Kidney (tissue), 13 donors: ENCODE measurements at regions not wholly inside any gene's neighbourhood (a gene's known extent, or its start where the extent isn't known, plus 50 kb on each side); places are given as distances from the start of the nearest gene placed in this dataset.

Source experiments
- DNase-seq, 5 donors: peaks; one replicate each; pipeline ENCODE4 v3.0.0-alpha.2; 2013 to 2020
- FAIRE-seq: peaks from 2 replicates; lab custom pipeline; 2012; peaks lifted over from hg19 to GRCh38; lab: Jason Lieb, UNC
- H3K27ac ChIP-seq, 2 donors: one replicate each; pipeline ENCODE4 v1.7.0; 2013; ENCODE audit warnings: low read depth in 2 of 2, low read length in 2 of 2, inconsistent platforms in 1 of 2
- H3K27me3 ChIP-seq: one replicate; pipeline ENCODE4 v1.7.1; 2013; ENCODE audit warnings: low read length, inconsistent platforms; ENCODE audit not compliant: control insufficient read depth, insufficient read depth
- H3K36me3 ChIP-seq, 3 donors: one replicate each; pipeline versions ENCODE4 v1.7.0 to v1.7.1; 2013; ENCODE audit warnings: low read length in 3 of 3, control low read depth in 1 of 3, inconsistent platforms in 1 of 3; ENCODE audit not compliant: insufficient read depth in 3 of 3, control insufficient read depth in 2 of 3
- H3K4me1 ChIP-seq, 3 donors: one replicate each; pipeline versions ENCODE4 v1.7.0 to v1.7.1; 2013; ENCODE audit warnings: low read length in 3 of 3, inconsistent platforms in 1 of 3, low read depth in 1 of 3; ENCODE audit not compliant: control insufficient read depth in 2 of 3, insufficient read depth in 2 of 3
- H3K4me3 ChIP-seq, 3 donors: one replicate each; pipeline versions ENCODE4 v1.7.0 to v1.8.1; 2013; ENCODE audit warnings: low read length in 3 of 3, control low read depth in 1 of 3, inconsistent platforms in 1 of 3
- H3K9ac ChIP-seq, 3 donors: one replicate each; pipeline versions ENCODE4 v1.7.0 to v1.7.1; 2013; ENCODE audit warnings: low read length in 3 of 3, control low read depth in 1 of 3, inconsistent platforms in 1 of 3
- H3K9me3 ChIP-seq, 3 donors: one replicate each; pipeline versions ENCODE4 v1.7.0 to v1.7.1; 2013; ENCODE audit warnings: low read length in 3 of 3, control low read depth in 1 of 3, inconsistent platforms in 1 of 3; ENCODE audit not compliant: control insufficient read depth in 2 of 3, insufficient read depth in 1 of 3
- intact Hi-C: fragments of 100-400 bp; cut with DNase I; formaldehyde crosslinking; loops from one replicate; pipeline ENCODE4 v1.11.1; 2022
- TF ChIP-seq, protein P1 (sequence below): IDR thresholded peaks from 3 replicates; pipeline ENCODE4 v1.5.1; 2012; ENCODE audit warnings: mild to moderate bottlenecking, moderate library complexity, borderline replicate concordance; ENCODE audit not compliant: insufficient read depth; ENCODE audit errors: extremely low read depth
- donor health status: control.
- donor health status: control.
- donor health status: control.
- donor health status: control.
- donor health status: control.
- donor health status: DM: yes; HTN: yes; CAD: no.
- donor health status: Normal renal cell carcinoma (clear cell type).

GRCh38 chrX:9327747-9328145 is 137.1 kb upstream of the TBL1X start:
- no peaks in the 10 kb centered on the region for H3K4me1 ChIP-seq
- TF ChIP-seq, protein P1, sequence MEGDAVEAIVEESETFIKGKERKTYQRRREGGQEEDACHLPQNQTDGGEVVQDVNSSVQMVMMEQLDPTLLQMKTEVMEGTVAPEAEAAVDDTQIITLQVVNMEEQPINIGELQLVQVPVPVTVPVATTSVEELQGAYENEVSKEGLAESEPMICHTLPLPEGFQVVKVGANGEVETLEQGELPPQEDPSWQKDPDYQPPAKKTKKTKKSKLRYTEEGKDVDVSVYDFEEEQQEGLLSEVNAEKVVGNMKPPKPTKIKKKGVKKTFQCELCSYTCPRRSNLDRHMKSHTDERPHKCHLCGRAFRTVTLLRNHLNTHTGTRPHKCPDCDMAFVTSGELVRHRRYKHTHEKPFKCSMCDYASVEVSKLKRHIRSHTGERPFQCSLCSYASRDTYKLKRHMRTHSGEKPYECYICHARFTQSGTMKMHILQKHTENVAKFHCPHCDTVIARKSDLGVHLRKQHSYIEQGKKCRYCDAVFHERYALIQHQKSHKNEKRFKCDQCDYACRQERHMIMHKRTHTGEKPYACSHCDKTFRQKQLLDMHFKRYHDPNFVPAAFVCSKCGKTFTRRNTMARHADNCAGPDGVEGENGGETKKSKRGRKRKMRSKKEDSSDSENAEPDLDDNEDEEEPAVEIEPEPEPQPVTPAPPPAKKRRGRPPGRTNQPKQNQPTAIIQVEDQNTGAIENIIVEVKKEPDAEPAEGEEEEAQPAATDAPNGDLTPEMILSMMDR = no peak
- no peak overlapping the region for H3K27ac ChIP-seq
- H3K9ac ChIP-seq = no peak overlapping the region
- FAIRE-seq (no peak), DNase-seq (no peak)
- no peak overlapping the region for H3K4me3 ChIP-seq
- no peaks in the 10 kb centered on the region for H3K27me3 ChIP-seq
- no peaks in the 10 kb centered on the region for H3K36me3 ChIP-seq
- no peaks in the 10 kb centered on the region for H3K9me3 ChIP-seq
- intact Hi-C loops = no loop called here

DNA sequence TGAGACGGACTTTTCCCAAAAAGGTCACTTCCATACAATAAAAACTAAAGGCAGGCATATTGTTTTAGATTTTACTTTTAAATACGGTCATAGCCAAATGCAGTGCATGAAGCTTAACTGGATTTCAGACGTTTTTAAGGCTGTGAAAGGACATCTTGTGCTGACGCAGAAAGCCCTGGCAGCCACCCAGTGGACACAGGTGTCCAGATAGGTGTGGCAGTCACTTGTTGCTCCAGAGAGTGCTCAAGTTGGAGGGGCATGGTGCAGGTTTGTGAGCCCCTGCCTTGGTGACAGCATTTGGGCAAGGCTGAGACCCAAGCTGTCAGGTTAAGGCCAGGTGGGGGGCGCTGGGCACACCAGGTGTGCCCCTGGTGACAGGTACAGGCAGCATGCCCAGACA is 135.8 kb upstream of the TBL1X start:
- H3K36me3 ChIP-seq = no peaks in the 10 kb centered on the region
- H3K9ac ChIP-seq = no peak overlapping the region
- no peaks in the 10 kb centered on the region for H3K27me3 ChIP-seq
- H3K4me3 ChIP-seq = no peak overlapping the region
- no peak overlapping the region for H3K27ac ChIP-seq
- TF ChIP-seq, protein P1 = no peak
- no peaks in the 10 kb centered on the region for H3K4me1 ChIP-seq
- intact Hi-C loops = no loop called here
- FAIRE-seq (no peak), DNase-seq (no peak)
- H3K9me3 ChIP-seq = no peaks in the 10 kb centered on the region

GRCh38 chrX:9330249-9330982 is 134.4 kb upstream of the TBL1X start:
- Histone ChIP-seq H3K27ac (no peak overlapping the region), H3K4me3 (no peak overlapping the region), H3K9me3 (no peaks in the 10 kb centered on the region), H3K27me3 (no peaks in the 10 kb centered on the region), H3K9ac (no peak overlapping the region), H3K36me3 (no peaks in the 10 kb centered on the region), H3K4me1 (no peaks in the 10 kb centered on the region)
- FAIRE-seq = no peak
- DNase-seq = no peak
- intact Hi-C loops = no loop called here
- TF ChIP-seq, protein P1 = no peak
